ENCODE measurements at regions not wholly inside any gene's neighbourhood (a gene's known extent, or its start where the extent isn't known, plus 50 kb on each side); places are given as distances from the start of the nearest gene placed in this dataset.

DNA sequence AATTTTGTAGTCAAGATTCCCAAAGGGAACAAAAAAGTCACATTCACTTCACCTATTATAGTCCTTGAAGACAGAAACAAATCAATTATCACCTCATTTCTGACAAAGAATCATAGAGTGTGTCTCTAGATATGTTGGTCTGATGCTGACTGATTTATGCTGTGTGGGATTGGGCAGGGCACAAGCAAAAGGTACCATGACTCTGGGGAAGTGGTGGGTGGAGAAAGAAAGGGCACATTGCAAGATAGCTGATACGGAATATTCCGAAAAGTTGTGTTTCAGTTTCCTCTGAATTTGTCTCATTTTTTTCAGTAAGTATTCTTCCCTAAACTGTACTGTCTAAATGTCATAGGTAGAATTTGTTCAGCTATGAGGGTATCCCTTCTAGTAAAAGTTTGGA, 268.0 kb downstream of the MREG start:
- no peak overlapping the region for H3K27ac ChIP-seq
- DNase-seq (ENCODE audit: low spot score in 2 of 2), result no peak
- H3K27me3 ChIP-seq, result no peaks in the 10 kb centered on the region
- H3K4me1 ChIP-seq, result peaks cover 5 to 13% of the 10 kb centered on the region in 2 donors
- no peak overlapping the region for H3K4me3 ChIP-seq
- H3K9me3 ChIP-seq, result no peaks in the 10 kb centered on the region
- intact Hi-C loops (cut with DNase I), result no loop called here
- no peaks in the 10 kb centered on the region for H3K36me3 ChIP-seq
- TF ChIP-seq CTCF (IDR thresholded peaks at IDR 0.05), result no peak

- Histone ChIP-seq H3K4me1 (peaks cover 5 to 13% of the 10 kb centered on the region in 2 donors), H3K27ac (no peak overlapping the region), H3K4me3 (no peak overlapping the region), H3K27me3 (no peaks in the 10 kb centered on the region), H3K36me3 (no peaks in the 10 kb centered on the region), H3K9me3 (no peaks in the 10 kb centered on the region)
- no peak for DNase-seq (ENCODE audit: low spot score in 2 of 2)
- intact Hi-C loops (cut with DNase I), result no loop called here
- no peak for TF ChIP-seq CTCF (IDR thresholded peaks at IDR 0.05)
Observed at GRCh38 chr2:215744514-215744913, 268.8 kb downstream of the MREG start.

GRCh38 chr2:215743066-215743465, 270.3 kb downstream of the MREG start:
- Histone ChIP-seq H3K27me3 (no peaks in the 10 kb centered on the region), H3K9me3 (no peaks in the 10 kb centered on the region), H3K4me3 (no peak overlapping the region), H3K4me1 (peaks cover 5 to 6% of the 10 kb centered on the region in 2 donors), H3K36me3 (no peaks in the 10 kb centered on the region), H3K27ac (no peak overlapping the region)
- TF ChIP-seq CTCF (IDR thresholded peaks at IDR 0.05), result no peak
- no peak for DNase-seq (ENCODE audit: low spot score in 2 of 2)
- intact Hi-C loops (cut with DNase I), result no loop called here

DNA sequence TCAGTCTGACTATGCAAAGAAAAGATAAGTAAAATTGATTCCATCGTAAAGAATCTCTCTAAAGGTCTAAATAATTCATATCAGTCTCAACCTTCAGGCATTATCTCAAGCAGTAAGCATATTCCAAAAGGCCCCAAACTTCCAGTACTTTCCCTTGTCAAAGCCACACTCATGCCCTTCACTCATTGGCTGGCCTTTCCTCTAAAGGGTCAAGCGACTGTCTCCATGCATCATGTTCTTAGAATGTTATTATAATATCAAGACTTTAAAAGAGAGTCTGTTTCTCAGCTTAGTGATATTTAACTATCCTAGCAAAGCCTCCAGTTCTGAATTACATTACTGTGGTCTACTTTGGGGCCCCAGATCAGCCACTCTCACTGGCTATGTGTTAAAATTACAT, 271.3 kb downstream of the MREG start:
- H3K4me3 ChIP-seq, result no peak overlapping the region

DNA sequence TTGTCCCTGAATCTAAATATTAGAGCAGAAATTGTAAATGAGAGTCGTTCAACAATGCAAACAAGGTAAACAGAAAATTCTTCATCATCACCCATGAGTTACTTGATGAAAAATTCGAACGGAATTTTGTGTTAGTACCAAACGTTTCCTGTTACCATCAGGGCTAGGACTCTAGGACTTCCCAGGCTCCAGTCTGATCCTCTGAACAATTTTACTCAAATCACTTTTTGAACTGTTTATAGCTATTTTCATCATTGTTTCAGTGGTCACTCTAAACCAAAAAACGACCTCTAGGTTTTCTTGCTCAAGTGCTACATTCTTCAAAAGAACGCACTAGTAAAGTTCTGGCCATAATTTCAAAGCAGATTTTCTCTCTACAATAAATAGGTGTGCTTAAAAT, 273.3 kb downstream of the MREG start:
- Histone ChIP-seq H3K27me3 (no peaks in the 10 kb centered on the region), H3K4me3 (no peak overlapping the region), H3K4me1 (no peaks in the 10 kb centered on the region), H3K27ac (no peak overlapping the region), H3K36me3 (no peaks in the 10 kb centered on the region), H3K9me3 (no peaks in the 10 kb centered on the region)
- no peak for TF ChIP-seq CTCF (IDR thresholded peaks at IDR 0.05)
- intact Hi-C loops (cut with DNase I), result no loop called here
- no peak for DNase-seq (ENCODE audit: low spot score in 2 of 2)

More for the DNA sequence above, 271.3 kb downstream of the MREG start:
- no peaks in the 10 kb centered on the region for H3K9me3 ChIP-seq
- H3K27ac ChIP-seq, result no peak overlapping the region
- TF ChIP-seq CTCF (IDR thresholded peaks at IDR 0.05), result no peak
- peaks cover 3 to 5% of the 10 kb centered on the region in 2 donors for H3K4me1 ChIP-seq
- intact Hi-C loops (cut with DNase I), result no loop called here
- no peaks in the 10 kb centered on the region for H3K36me3 ChIP-seq
- H3K27me3 ChIP-seq, result no peaks in the 10 kb centered on the region
- DNase-seq (ENCODE audit: low spot score in 2 of 2), result no peak

DNA sequence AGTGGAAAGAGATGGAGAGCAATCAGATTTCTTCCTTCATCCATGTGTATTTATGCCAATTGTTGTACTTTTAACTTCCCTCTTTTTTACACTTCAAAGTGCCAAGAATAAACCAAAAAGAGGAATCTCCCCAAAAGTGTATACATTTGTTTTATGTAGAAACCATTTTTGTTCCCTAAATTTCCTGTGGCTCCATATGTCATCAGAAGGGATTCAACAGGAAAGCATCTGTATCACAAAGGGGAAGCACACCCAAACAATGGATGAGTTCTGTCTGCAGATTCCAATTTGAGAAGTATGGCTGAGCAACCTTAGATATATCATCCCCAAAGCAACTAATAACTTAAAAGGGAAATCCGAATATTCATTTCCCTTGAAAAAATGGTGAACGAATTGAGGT, 275.0 kb downstream of the MREG start:
- no peaks in the 10 kb centered on the region for H3K36me3 ChIP-seq
- TF ChIP-seq CTCF (IDR thresholded peaks at IDR 0.05), result no peak
- H3K27ac ChIP-seq, result no peak overlapping the region
- H3K27me3 ChIP-seq, result no peaks in the 10 kb centered on the region
- H3K4me3 ChIP-seq, result no peak overlapping the region
- peaks cover 0 to 4% of the 10 kb centered on the region in 2 donors for H3K9me3 ChIP-seq
- intact Hi-C loops (cut with DNase I), result no loop called here
- DNase-seq (ENCODE audit: low spot score in 2 of 2), result no peak
- H3K4me1 ChIP-seq, result no peaks in the 10 kb centered on the region

Data from ascending aorta (tissue), 2 donors.